Testis (tissue), 2 donors: ENCODE measurements at regions not wholly inside any gene's neighbourhood (a gene's known extent, or its start where the extent isn't known, plus 50 kb on each side); places are given as distances from the start of the nearest gene placed in this dataset.

ENCODE experiments used
- POLR2A ChIP-seq: fragments of 450-650 bp; IDR thresholded peaks from one replicate; pipeline ENCODE4 v1.6.1; 2017; ENCODE audit warnings: antibody characterized with exemption, mild to moderate bottlenecking, moderate library complexity
- TF ChIP-seq, protein P1 (sequence below), 3 experiments: fragments of 450-650 bp in 2 of 3; fragments of 200-600 bp in 1 of 3; sonication (generic) in 1 of 3; IDR thresholded peaks; one replicate each; pipeline ENCODE4 v1.5.1; 2016 to 2019; ENCODE audit warnings: antibody characterized with exemption in 3 of 3, mild to moderate bottlenecking in 2 of 3, moderate library complexity in 1 of 3

DNA sequence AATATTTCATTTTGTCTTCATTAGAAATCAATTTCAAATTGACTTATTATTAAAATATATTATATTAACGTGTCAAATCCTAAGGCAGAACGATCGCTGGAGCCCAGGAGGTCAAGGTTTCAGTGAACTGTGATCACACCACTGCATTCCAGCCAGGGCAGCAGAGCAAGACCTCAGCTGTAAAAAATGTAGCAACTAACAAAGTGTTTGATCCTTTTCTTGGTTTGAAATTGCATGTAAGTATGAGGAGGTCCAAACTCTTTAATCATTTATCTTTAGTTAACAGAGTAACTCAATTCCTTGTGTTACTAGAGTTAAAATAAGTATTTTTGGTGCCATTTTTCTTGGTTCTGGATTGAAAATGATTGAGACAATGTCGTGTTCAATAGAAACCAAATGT is 1033.9 kb downstream of the NLGN4X start:
- TF ChIP-seq POLR2A = no peak
- TF ChIP-seq, protein P1, sequence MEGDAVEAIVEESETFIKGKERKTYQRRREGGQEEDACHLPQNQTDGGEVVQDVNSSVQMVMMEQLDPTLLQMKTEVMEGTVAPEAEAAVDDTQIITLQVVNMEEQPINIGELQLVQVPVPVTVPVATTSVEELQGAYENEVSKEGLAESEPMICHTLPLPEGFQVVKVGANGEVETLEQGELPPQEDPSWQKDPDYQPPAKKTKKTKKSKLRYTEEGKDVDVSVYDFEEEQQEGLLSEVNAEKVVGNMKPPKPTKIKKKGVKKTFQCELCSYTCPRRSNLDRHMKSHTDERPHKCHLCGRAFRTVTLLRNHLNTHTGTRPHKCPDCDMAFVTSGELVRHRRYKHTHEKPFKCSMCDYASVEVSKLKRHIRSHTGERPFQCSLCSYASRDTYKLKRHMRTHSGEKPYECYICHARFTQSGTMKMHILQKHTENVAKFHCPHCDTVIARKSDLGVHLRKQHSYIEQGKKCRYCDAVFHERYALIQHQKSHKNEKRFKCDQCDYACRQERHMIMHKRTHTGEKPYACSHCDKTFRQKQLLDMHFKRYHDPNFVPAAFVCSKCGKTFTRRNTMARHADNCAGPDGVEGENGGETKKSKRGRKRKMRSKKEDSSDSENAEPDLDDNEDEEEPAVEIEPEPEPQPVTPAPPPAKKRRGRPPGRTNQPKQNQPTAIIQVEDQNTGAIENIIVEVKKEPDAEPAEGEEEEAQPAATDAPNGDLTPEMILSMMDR (IDR thresholded peaks at IDR 0.05) = no peak
